Testis (tissue), 2 donors: ENCODE measurements at regions not wholly inside any gene's neighbourhood (a gene's known extent, or its start where the extent isn't known, plus 50 kb on each side); places are given as distances from the start of the nearest gene placed in this dataset.

Source experiments
- POLR2A ChIP-seq: fragments of 450-650 bp; IDR thresholded peaks from one replicate; pipeline ENCODE4 v1.6.1; 2017; ENCODE audit warnings: antibody characterized with exemption, mild to moderate bottlenecking, moderate library complexity
- TF ChIP-seq, protein P1 (sequence below), 3 experiments: fragments of 450-650 bp in 2 of 3; fragments of 200-600 bp in 1 of 3; sonication (generic) in 1 of 3; IDR thresholded peaks; one replicate each; pipeline ENCODE4 v1.5.1; 2016 to 2019; ENCODE audit warnings: antibody characterized with exemption in 3 of 3, mild to moderate bottlenecking in 2 of 3, moderate library complexity in 1 of 3

DNA sequence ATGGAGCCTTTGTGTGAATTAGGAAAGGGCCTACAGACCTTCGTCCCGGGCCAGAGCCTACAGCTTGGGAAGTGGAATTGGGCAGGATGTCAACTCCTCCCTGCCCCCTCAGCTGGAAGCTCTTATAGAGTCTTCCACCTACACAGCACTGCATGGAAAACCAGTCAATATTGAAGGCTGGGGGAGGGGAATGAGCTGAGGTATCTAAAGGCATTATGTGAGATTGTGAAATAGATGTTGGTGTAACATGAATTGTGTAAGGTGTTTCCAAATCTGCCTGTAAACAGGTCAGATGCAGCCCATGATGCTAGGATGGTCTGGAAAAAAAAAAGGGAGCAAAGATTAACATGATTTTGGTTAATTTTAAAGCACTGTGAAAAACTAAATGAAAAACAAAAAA is 433.5 kb upstream of the POU3F3 start:
- TF ChIP-seq, protein P1, sequence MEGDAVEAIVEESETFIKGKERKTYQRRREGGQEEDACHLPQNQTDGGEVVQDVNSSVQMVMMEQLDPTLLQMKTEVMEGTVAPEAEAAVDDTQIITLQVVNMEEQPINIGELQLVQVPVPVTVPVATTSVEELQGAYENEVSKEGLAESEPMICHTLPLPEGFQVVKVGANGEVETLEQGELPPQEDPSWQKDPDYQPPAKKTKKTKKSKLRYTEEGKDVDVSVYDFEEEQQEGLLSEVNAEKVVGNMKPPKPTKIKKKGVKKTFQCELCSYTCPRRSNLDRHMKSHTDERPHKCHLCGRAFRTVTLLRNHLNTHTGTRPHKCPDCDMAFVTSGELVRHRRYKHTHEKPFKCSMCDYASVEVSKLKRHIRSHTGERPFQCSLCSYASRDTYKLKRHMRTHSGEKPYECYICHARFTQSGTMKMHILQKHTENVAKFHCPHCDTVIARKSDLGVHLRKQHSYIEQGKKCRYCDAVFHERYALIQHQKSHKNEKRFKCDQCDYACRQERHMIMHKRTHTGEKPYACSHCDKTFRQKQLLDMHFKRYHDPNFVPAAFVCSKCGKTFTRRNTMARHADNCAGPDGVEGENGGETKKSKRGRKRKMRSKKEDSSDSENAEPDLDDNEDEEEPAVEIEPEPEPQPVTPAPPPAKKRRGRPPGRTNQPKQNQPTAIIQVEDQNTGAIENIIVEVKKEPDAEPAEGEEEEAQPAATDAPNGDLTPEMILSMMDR (IDR thresholded peaks at IDR 0.05): no peak
- TF ChIP-seq POLR2A: no peak
